ENCODE measurements at regions not wholly inside any gene's neighbourhood (a gene's known extent, or its start where the extent isn't known, plus 50 kb on each side); places are given as distances from the start of the nearest gene placed in this dataset.

GRCh38 chr5:125357660-125358059 is 611.2 kb upstream of the ZNF608 start:
- BruUV-seq (replicated peaks): no TSS peak
- Mint-ChIP-seq H3K36me3 (ENCODE audit: insufficient read depth, unreplicated experiment) (no peaks in the 10 kb centered on the region), H3K27ac (ENCODE audit: unreplicated experiment) (no peak overlapping the region), H3K9me3 (ENCODE audit: unreplicated experiment) (peaks cover 49% of the 10 kb centered on the region), H3K27me3 (ENCODE audit: insufficient read depth, unreplicated experiment) (no peaks in the 10 kb centered on the region), H3K4me1 (ENCODE audit: low read depth, unreplicated experiment) (no peaks in the 10 kb centered on the region), H3K4me3 (ENCODE audit: unreplicated experiment) (no peak overlapping the region)
- Histone ChIP-seq H3K9me3 (0 out of 2 replicates have a peak, but pooled peaks cover 3% of the 10 kb centered on the region), H3K4me1 (peaks cover 4% of the 10 kb centered on the region; the same call in 1 of the 2 replicates), H3K4me3 (ENCODE audit: low read depth, low read length) (no peak overlapping the region), H3K27me3 (replicated peaks; ENCODE audit: control insufficient read depth, insufficient read depth, low read length) (no peaks in the 10 kb centered on the region), H3K36me3 (ENCODE audit: control insufficient read depth, insufficient read depth, low read length) (no peaks in the 10 kb centered on the region)
- POLR2A ChIA-PET: no interaction called here
- CTCF ChIA-PET: no interaction called here
- intact Hi-C loops (cut with micrococcal nuclease; ENCODE audit: unreplicated experiment): no loop called here
- no peak for DNase-seq
- TF ChIP-seq, protein P1, sequence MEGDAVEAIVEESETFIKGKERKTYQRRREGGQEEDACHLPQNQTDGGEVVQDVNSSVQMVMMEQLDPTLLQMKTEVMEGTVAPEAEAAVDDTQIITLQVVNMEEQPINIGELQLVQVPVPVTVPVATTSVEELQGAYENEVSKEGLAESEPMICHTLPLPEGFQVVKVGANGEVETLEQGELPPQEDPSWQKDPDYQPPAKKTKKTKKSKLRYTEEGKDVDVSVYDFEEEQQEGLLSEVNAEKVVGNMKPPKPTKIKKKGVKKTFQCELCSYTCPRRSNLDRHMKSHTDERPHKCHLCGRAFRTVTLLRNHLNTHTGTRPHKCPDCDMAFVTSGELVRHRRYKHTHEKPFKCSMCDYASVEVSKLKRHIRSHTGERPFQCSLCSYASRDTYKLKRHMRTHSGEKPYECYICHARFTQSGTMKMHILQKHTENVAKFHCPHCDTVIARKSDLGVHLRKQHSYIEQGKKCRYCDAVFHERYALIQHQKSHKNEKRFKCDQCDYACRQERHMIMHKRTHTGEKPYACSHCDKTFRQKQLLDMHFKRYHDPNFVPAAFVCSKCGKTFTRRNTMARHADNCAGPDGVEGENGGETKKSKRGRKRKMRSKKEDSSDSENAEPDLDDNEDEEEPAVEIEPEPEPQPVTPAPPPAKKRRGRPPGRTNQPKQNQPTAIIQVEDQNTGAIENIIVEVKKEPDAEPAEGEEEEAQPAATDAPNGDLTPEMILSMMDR (IDR thresholded peaks at IDR 0.05; ENCODE audit: insufficient read depth in 1 of 2, low read depth in 1 of 2, low read length in 1 of 2, severe bottlenecking in 1 of 2, unreplicated experiment in 1 of 2): no peak

DNA sequence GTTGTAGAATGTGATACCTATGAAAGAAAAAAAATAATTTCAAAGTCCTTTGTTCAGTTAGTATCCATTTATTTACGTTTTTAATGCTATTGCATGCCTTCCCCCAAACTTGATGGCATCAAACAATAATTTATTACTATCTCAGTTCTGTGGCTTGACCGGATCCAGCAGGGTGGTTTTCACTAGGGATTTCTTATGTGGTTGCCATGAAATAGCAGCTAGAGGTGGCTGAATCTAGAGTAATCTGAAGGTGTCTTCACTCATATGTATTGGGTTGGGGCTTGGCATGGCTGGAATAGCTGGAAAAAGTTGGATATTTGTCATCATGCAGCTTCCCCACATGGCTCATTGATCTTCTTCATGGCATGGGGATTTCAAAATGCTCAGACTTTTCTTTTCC is 619.3 kb upstream of the ZNF608 start:
- no peaks in the 10 kb centered on the region for H3K27me3 ChIP-seq (replicated peaks; ENCODE audit: control insufficient read depth, insufficient read depth, low read length)
- Mint-ChIP-seq H3K27ac (ENCODE audit: unreplicated experiment) (no peak overlapping the region), H3K9me3 (ENCODE audit: unreplicated experiment) (peaks cover 19% of the 10 kb centered on the region), H3K36me3 (ENCODE audit: insufficient read depth, unreplicated experiment) (no peaks in the 10 kb centered on the region), H3K4me1 (ENCODE audit: low read depth, unreplicated experiment) (no peaks in the 10 kb centered on the region), H3K27me3 (ENCODE audit: insufficient read depth, unreplicated experiment) (no peaks in the 10 kb centered on the region), H3K4me3 (ENCODE audit: unreplicated experiment) (no peak overlapping the region)
- H3K4me1 ChIP-seq: no peaks in the 10 kb centered on the region
- H3K36me3 ChIP-seq (ENCODE audit: control insufficient read depth, insufficient read depth, low read length): no peaks in the 10 kb centered on the region
- CTCF ChIA-PET: no interaction called here
- no TSS peak for BruUV-seq (replicated peaks)
- POLR2A ChIA-PET: no interaction called here
- H3K4me3 ChIP-seq (ENCODE audit: low read depth, low read length): no peak overlapping the region
- TF ChIP-seq, protein P1 (IDR thresholded peaks at IDR 0.05; ENCODE audit: insufficient read depth in 1 of 2, low read depth in 1 of 2, low read length in 1 of 2, severe bottlenecking in 1 of 2, unreplicated experiment in 1 of 2): no peak
- no peak for DNase-seq
- intact Hi-C loops (cut with micrococcal nuclease; ENCODE audit: unreplicated experiment): no loop called here
- no peaks in the 10 kb centered on the region for H3K9me3 ChIP-seq

DNA sequence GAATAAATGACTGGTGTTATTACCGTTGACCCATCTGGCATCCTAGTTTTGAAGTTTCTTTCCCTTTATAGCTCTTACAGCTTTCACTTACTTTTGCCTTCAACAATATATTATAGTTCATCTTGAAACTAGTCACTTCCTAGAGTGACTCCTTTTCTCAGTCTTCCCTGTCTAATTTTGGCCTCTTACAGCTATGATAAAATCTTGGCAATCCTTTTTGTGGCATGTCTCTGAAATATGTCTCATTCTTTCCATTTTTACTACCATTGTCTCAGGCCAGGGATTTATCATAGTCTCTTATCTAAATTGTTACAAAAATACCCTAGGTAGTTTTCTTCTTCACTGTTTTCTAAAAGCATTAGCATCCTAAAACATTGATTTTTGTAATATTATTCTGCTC is 621.3 kb upstream of the ZNF608 start:
- no peaks in the 10 kb centered on the region for H3K36me3 ChIP-seq (ENCODE audit: control insufficient read depth, insufficient read depth, low read length)
- peaks cover 19% of the 10 kb centered on the region for H3K9me3 Mint-ChIP-seq (ENCODE audit: unreplicated experiment)
- H3K4me1 ChIP-seq: no peaks in the 10 kb centered on the region
- CTCF ChIA-PET: no interaction called here
- no peaks in the 10 kb centered on the region for H3K4me1 Mint-ChIP-seq (ENCODE audit: low read depth, unreplicated experiment)
- no peaks in the 10 kb centered on the region for H3K27me3 ChIP-seq (replicated peaks; ENCODE audit: control insufficient read depth, insufficient read depth, low read length)
- no TSS peak for BruUV-seq (replicated peaks)
- H3K4me3 Mint-ChIP-seq (ENCODE audit: unreplicated experiment): no peak overlapping the region
- intact Hi-C loops (cut with micrococcal nuclease; ENCODE audit: unreplicated experiment): no loop called here
- no peaks in the 10 kb centered on the region for H3K27me3 Mint-ChIP-seq (ENCODE audit: insufficient read depth, unreplicated experiment)
- DNase-seq: no peak
- no peak overlapping the region for H3K27ac Mint-ChIP-seq (ENCODE audit: unreplicated experiment)
- H3K4me3 ChIP-seq (ENCODE audit: low read depth, low read length): no peak overlapping the region
- TF ChIP-seq, protein P1 (IDR thresholded peaks at IDR 0.05; ENCODE audit: insufficient read depth in 1 of 2, low read depth in 1 of 2, low read length in 1 of 2, severe bottlenecking in 1 of 2, unreplicated experiment in 1 of 2): no peak
- H3K36me3 Mint-ChIP-seq (ENCODE audit: insufficient read depth, unreplicated experiment): no peaks in the 10 kb centered on the region
- no peaks in the 10 kb centered on the region for H3K9me3 ChIP-seq
- POLR2A ChIA-PET: no interaction called here
